ENCODE measurements at regions not wholly inside any gene's neighbourhood (a gene's known extent, or its start where the extent isn't known, plus 50 kb on each side); places are given as distances from the start of the nearest gene placed in this dataset.

- Histone ChIP-seq H3K9me3 (no peaks in the 10 kb centered on the region), H3K36me3 (ENCODE audit: low read depth) (no peaks in the 10 kb centered on the region), H3K4me3 (no peak overlapping the region), H3K4me1 (ENCODE audit: low read depth) (peaks cover 2% of the 10 kb centered on the region)
- ATAC-seq, result no peak
- TF ChIP-seq CTCF (IDR thresholded peaks at IDR 0.05), result no peak
- no peak for DNase-seq
- intact Hi-C loops (cut with DNase I, micrococcal nuclease), result no loop called here
These were observed 271.7 kb upstream of the PSMD7 start for GRCh38 chr16:74024953-74025352.

GRCh38 chr16:74020095-74020670 lies 276.4 kb upstream of the PSMD7 start:
- H3K9me3 ChIP-seq, result no peaks in the 10 kb centered on the region
- TF ChIP-seq CTCF (IDR thresholded peaks at IDR 0.05), result no peak
- DNase-seq, result no peak
- H3K36me3 ChIP-seq (ENCODE audit: low read depth), result no peaks in the 10 kb centered on the region
- ATAC-seq, result no peak
- no peaks in the 10 kb centered on the region for H3K4me1 ChIP-seq (ENCODE audit: low read depth)
- no peak overlapping the region for H3K4me3 ChIP-seq
- intact Hi-C loops (cut with DNase I, micrococcal nuclease), result no loop called here

- H3K9me3 ChIP-seq, result no peaks in the 10 kb centered on the region
- H3K4me3 ChIP-seq, result no peak overlapping the region
- DNase-seq, result no peak
- no peak for ATAC-seq
- intact Hi-C loops (cut with DNase I, micrococcal nuclease), result no loop called here
- no peak for TF ChIP-seq CTCF (IDR thresholded peaks at IDR 0.05)
- no peaks in the 10 kb centered on the region for H3K36me3 ChIP-seq (ENCODE audit: low read depth)
- no peaks in the 10 kb centered on the region for H3K4me1 ChIP-seq (ENCODE audit: low read depth)
These were observed 277.0 kb upstream of the PSMD7 start for GRCh38 chr16:74019612-74020011.

GRCh38 chr16:74015953-74016352 lies 280.7 kb upstream of the PSMD7 start:
- DNase-seq (no peak), ATAC-seq (no peak)
- no peak for TF ChIP-seq CTCF (IDR thresholded peaks at IDR 0.05)

GRCh38 chr16:73998707-73999106 lies 297.9 kb upstream of the PSMD7 start:
- TF ChIP-seq CTCF (IDR thresholded peaks at IDR 0.05), result no peak
- no peak for ATAC-seq

More at GRCh38 chr16:74015953-74016352, 280.7 kb upstream of the PSMD7 start:
- Histone ChIP-seq H3K4me3 (no peak overlapping the region), H3K4me1 (ENCODE audit: low read depth) (no peaks in the 10 kb centered on the region), H3K36me3 (ENCODE audit: low read depth) (no peaks in the 10 kb centered on the region), H3K9me3 (no peaks in the 10 kb centered on the region)
- intact Hi-C loops (cut with DNase I, micrococcal nuclease), result no loop called here

GRCh38 chr16:73997971-73998370 lies 298.6 kb upstream of the PSMD7 start:
- intact Hi-C loops (cut with DNase I, micrococcal nuclease), result no loop called here
- Histone ChIP-seq H3K9me3 (no peaks in the 10 kb centered on the region), H3K4me3 (no peak overlapping the region), H3K36me3 (ENCODE audit: low read depth) (no peaks in the 10 kb centered on the region), H3K4me1 (ENCODE audit: low read depth) (peaks cover 14% of the 10 kb centered on the region)
- DNase-seq (no peak), ATAC-seq (no peak)
- no peak for TF ChIP-seq CTCF (IDR thresholded peaks at IDR 0.05)

More at GRCh38 chr16:73998707-73999106, 297.9 kb upstream of the PSMD7 start:
- H3K4me1 ChIP-seq (ENCODE audit: low read depth), result peaks cover 14% of the 10 kb centered on the region
- H3K36me3 ChIP-seq (ENCODE audit: low read depth), result no peaks in the 10 kb centered on the region
- DNase-seq, result no peak
- intact Hi-C loops (cut with DNase I, micrococcal nuclease), result no loop called here
- H3K9me3 ChIP-seq, result peaks cover 7% of the 10 kb centered on the region
- no peak overlapping the region for H3K4me3 ChIP-seq
